ENCODE measurements at regions not wholly inside any gene's neighbourhood (a gene's known extent, or its start where the extent isn't known, plus 50 kb on each side); places are given as distances from the start of the nearest gene placed in this dataset.

GRCh38 chr4:107215222-107215621 is 179.1 kb upstream of the DKK2 start:
- Mint-ChIP-seq H3K4me3 (no peak overlapping the region), H3K27me3 (no peaks in the 10 kb centered on the region), H3K27ac (no peak overlapping the region), H3K36me3 (ENCODE audit: low read depth) (no peaks in the 10 kb centered on the region), H3K4me1 (no peaks in the 10 kb centered on the region), H3K9me3 (no peaks in the 10 kb centered on the region)
- no peak for DNase-seq
- POLR2A ChIA-PET: no interaction called here
- CTCF ChIA-PET: no interaction called here

GRCh38 chr4:107213880-107214279 is 177.8 kb upstream of the DKK2 start:
- ChIA-PET POLR2A (no interaction called here), CTCF (no interaction called here)
- Mint-ChIP-seq H3K9me3 (no peaks in the 10 kb centered on the region), H3K27ac (no peak overlapping the region), H3K36me3 (ENCODE audit: low read depth) (no peaks in the 10 kb centered on the region), H3K4me1 (no peaks in the 10 kb centered on the region), H3K4me3 (no peak overlapping the region), H3K27me3 (no peaks in the 10 kb centered on the region)
- DNase-seq: no peak

GRCh38 chr4:107213410-107213809 is 177.3 kb upstream of the DKK2 start:
- POLR2A ChIA-PET: no interaction called here
- no peaks in the 10 kb centered on the region for H3K4me1 Mint-ChIP-seq
- H3K9me3 Mint-ChIP-seq: no peaks in the 10 kb centered on the region
- DNase-seq: no peak
- H3K27ac Mint-ChIP-seq: no peak overlapping the region
- H3K27me3 Mint-ChIP-seq: no peaks in the 10 kb centered on the region
- H3K4me3 Mint-ChIP-seq: no peak overlapping the region
- no peaks in the 10 kb centered on the region for H3K36me3 Mint-ChIP-seq (ENCODE audit: low read depth)
- CTCF ChIA-PET: no interaction called here

GRCh38 chr4:107212565-107212964 is 176.5 kb upstream of the DKK2 start:
- Mint-ChIP-seq H3K27me3 (no peaks in the 10 kb centered on the region), H3K4me3 (no peak overlapping the region), H3K4me1 (no peaks in the 10 kb centered on the region), H3K36me3 (ENCODE audit: low read depth) (no peaks in the 10 kb centered on the region), H3K9me3 (no peaks in the 10 kb centered on the region), H3K27ac (no peak overlapping the region)
- POLR2A ChIA-PET: no interaction called here
- DNase-seq: no peak
- CTCF ChIA-PET: no interaction called here

GRCh38 chr4:107210450-107211239 is 174.5 kb upstream of the DKK2 start:
- H3K4me1 Mint-ChIP-seq: no peaks in the 10 kb centered on the region

GRCh38 chr4:107203733-107204132 is 167.6 kb upstream of the DKK2 start:
- H3K36me3 Mint-ChIP-seq (ENCODE audit: low read depth): no peaks in the 10 kb centered on the region
- no peak overlapping the region for H3K4me3 Mint-ChIP-seq
- no peaks in the 10 kb centered on the region for H3K27me3 Mint-ChIP-seq
- no peak overlapping the region for H3K27ac Mint-ChIP-seq
- no peaks in the 10 kb centered on the region for H3K4me1 Mint-ChIP-seq
- H3K9me3 Mint-ChIP-seq: no peaks in the 10 kb centered on the region
- CTCF ChIA-PET: no interaction called here
- no peak for DNase-seq
- POLR2A ChIA-PET: no interaction called here

More at GRCh38 chr4:107210450-107211239, 174.5 kb upstream of the DKK2 start:
- DNase-seq: no peak
- no peak overlapping the region for H3K4me3 Mint-ChIP-seq
- no peaks in the 10 kb centered on the region for H3K9me3 Mint-ChIP-seq
- ChIA-PET POLR2A (interaction anchor here (0.9 kb wide), 1 partner anchor 16 kb away, joined by 3 read pairs; no protein-coding TSS in a partner anchor), CTCF (no interaction called here)
- H3K27me3 Mint-ChIP-seq: no peaks in the 10 kb centered on the region
- no peak overlapping the region for H3K27ac Mint-ChIP-seq
- no peaks in the 10 kb centered on the region for H3K36me3 Mint-ChIP-seq (ENCODE audit: low read depth)

DNA sequence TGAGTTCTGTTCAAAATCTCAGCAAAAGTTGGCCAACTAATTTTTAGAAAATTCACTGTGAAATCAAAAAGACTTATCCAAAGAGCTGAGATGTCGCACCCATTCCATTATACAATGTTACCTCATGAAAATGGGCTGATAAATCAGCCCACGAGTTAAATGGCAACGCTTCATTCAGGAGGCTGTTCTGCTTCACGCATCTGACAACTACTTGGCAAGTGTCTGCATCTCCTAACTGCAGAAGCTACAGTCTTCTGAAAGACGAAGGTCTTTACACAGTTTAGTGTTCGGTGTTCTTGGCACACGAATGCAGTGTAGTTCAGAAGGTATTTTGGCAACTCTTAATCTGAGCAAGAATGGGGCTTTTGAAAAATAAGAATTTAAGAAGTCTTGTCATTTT is 166.6 kb upstream of the DKK2 start:
- DNase-seq: no peak
- Mint-ChIP-seq H3K27ac (no peak overlapping the region), H3K4me1 (no peaks in the 10 kb centered on the region), H3K36me3 (ENCODE audit: low read depth) (no peaks in the 10 kb centered on the region), H3K9me3 (no peaks in the 10 kb centered on the region), H3K4me3 (no peak overlapping the region), H3K27me3 (no peaks in the 10 kb centered on the region)
- CTCF ChIA-PET: no interaction called here
- POLR2A ChIA-PET: no interaction called here

DNA sequence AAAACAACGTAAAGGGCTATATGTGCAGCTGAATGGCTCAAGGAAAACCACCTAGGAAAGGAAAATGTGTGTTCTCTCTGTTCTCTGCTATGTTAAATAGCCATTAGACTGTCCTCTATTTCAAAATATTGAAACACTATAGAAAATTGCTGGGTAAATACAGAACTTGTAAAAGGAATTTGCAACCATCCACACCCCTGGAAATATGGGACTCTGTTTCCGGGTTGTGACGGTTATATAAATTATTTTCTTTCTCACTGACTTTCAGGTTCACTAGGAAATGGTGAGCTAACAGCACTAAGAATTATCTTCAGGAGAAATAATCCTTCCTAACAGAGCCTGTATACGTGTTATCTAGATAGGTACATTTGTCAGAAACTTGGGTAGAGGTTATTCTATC is 161.0 kb upstream of the DKK2 start:
- ChIA-PET CTCF (no interaction called here), POLR2A (no interaction called here)
- H3K27me3 Mint-ChIP-seq: no peaks in the 10 kb centered on the region
- no peaks in the 10 kb centered on the region for H3K36me3 Mint-ChIP-seq (ENCODE audit: low read depth)
- no peak for DNase-seq
- H3K9me3 Mint-ChIP-seq: no peaks in the 10 kb centered on the region
- no peak overlapping the region for H3K4me3 Mint-ChIP-seq
- H3K27ac Mint-ChIP-seq: no peak overlapping the region
- H3K4me1 Mint-ChIP-seq: no peaks in the 10 kb centered on the region

- ChIA-PET CTCF (no interaction called here), POLR2A (no interaction called here)
- no peaks in the 10 kb centered on the region for H3K9me3 Mint-ChIP-seq
Observed at GRCh38 chr4:107196312-107196711, 160.2 kb upstream of the DKK2 start.

DNA sequence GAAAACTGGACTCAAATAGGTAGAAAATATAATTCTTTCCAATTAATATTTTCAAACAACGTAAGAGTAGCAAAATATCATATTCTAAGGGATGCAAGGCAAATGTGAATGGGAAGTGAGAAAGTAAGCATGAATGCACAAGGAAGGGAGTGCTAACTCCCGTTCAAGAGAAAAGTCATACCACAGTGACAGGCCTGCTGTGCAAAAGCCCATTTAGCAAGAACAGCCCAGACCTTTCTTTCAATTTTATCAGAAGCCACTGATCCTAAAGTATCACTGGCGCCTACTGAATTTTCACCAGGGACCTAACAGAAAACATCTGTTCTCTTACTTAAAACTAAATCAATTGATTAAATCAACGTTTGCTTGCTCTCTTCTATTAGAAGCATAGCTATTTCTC is 157.9 kb upstream of the DKK2 start:
- Mint-ChIP-seq H3K27me3 (no peaks in the 10 kb centered on the region), H3K4me1 (no peaks in the 10 kb centered on the region), H3K9me3 (no peaks in the 10 kb centered on the region), H3K27ac (no peak overlapping the region), H3K4me3 (no peak overlapping the region), H3K36me3 (ENCODE audit: low read depth) (no peaks in the 10 kb centered on the region)
- no peak for DNase-seq
- ChIA-PET POLR2A (no interaction called here), CTCF (no interaction called here)

More at GRCh38 chr4:107196312-107196711, 160.2 kb upstream of the DKK2 start:
- H3K27me3 Mint-ChIP-seq: no peaks in the 10 kb centered on the region
- no peak overlapping the region for H3K4me3 Mint-ChIP-seq
- no peak for DNase-seq
- no peaks in the 10 kb centered on the region for H3K36me3 Mint-ChIP-seq (ENCODE audit: low read depth)
- H3K27ac Mint-ChIP-seq: no peak overlapping the region
- no peaks in the 10 kb centered on the region for H3K4me1 Mint-ChIP-seq

DNA sequence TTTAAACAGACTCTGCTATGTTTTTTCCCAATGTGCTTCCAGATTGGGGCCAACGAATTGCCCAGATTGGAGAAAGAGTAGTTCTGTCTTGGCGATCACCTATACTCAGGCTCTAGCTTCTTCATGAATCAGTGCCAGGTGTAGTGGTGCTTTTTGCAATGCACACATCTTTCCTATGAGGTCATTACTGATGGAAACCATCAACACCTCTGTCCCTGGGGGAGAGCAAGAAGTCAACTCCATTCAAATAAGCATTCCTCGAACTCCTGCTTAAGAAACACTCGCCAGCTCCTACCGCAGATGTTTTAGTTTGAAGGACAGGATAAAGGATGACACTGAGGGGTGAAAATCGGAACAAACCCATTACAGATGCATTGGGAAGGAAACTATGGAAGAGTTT is 156.5 kb upstream of the DKK2 start:
- CTCF ChIA-PET: no interaction called here
- no peaks in the 10 kb centered on the region for H3K9me3 Mint-ChIP-seq
- POLR2A ChIA-PET: no interaction called here
- no peaks in the 10 kb centered on the region for H3K4me1 Mint-ChIP-seq
- no peaks in the 10 kb centered on the region for H3K36me3 Mint-ChIP-seq (ENCODE audit: low read depth)
- H3K27me3 Mint-ChIP-seq: no peaks in the 10 kb centered on the region
- no peak overlapping the region for H3K27ac Mint-ChIP-seq
- no peak for DNase-seq
- no peak overlapping the region for H3K4me3 Mint-ChIP-seq

DNA sequence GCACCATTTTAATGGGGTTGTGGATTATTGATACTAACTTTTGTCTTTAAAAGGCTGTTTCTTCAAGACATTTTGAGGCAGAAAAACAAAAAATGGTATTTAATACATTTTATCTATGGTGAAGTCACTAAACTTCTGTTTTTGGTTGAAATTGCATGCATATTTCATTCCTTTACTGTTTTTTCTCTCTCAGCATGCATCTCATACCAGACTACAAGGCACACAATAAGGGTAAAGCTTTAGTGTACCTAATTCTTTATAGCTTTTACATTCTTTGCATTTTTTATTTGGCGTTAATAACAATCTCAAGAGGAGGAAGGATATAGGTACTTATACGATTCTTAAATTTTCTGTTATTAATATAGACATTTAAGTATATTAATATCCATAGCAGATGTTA is 151.0 kb upstream of the DKK2 start:
- Mint-ChIP-seq H3K36me3 (ENCODE audit: low read depth) (no peaks in the 10 kb centered on the region), H3K9me3 (no peaks in the 10 kb centered on the region), H3K4me1 (no peaks in the 10 kb centered on the region), H3K4me3 (no peak overlapping the region), H3K27ac (no peak overlapping the region), H3K27me3 (no peaks in the 10 kb centered on the region)
- POLR2A ChIA-PET: no interaction called here
- CTCF ChIA-PET: no interaction called here
- no peak for DNase-seq

DNA sequence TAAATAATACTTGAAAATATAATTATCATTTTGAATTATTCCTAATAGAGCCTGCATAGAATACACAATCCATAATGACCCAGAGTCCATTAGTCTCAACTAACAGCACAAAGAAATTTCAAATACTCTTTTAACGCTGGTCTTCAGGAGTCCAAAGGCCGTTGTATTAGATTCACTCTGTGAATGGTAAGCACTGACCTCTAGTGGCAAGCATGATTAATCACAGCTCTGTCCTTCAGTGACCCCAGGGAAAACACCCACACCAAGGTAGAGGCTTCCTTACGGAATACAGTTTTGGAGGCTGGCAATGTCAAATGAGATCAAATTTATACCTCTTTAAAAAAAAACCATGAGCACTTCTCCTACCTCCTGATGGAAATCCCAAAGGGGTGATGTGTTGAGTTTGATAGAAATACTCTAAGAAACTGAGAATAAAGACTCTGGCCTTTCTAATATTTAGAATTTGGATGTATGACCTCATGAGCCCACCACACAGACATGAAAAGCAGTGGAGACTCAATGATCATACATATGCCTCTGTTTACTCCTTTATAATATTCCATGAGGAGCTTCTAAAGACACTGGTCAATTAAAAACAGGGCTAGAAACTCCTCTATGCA is 147.2 kb upstream of the DKK2 start:
- no peaks in the 10 kb centered on the region for H3K36me3 Mint-ChIP-seq (ENCODE audit: low read depth)
- CTCF ChIA-PET: interaction anchor here (1.7 kb wide), 1 partner anchor 8 kb away, joined by 4 read pairs; no protein-coding TSS in a partner anchor
- H3K4me3 Mint-ChIP-seq: no peak overlapping the region
- H3K4me1 Mint-ChIP-seq: no peaks in the 10 kb centered on the region
- H3K9me3 Mint-ChIP-seq: no peaks in the 10 kb centered on the region
- POLR2A ChIA-PET: no interaction called here
- H3K27me3 Mint-ChIP-seq: no peaks in the 10 kb centered on the region
- no peak overlapping the region for H3K27ac Mint-ChIP-seq
- no peak for DNase-seq

- Mint-ChIP-seq H3K4me1 (no peaks in the 10 kb centered on the region), H3K36me3 (ENCODE audit: low read depth) (no peaks in the 10 kb centered on the region), H3K27ac (no peak overlapping the region), H3K9me3 (no peaks in the 10 kb centered on the region), H3K4me3 (no peak overlapping the region), H3K27me3 (no peaks in the 10 kb centered on the region)
- DNase-seq: no peak
- ChIA-PET POLR2A (no interaction called here), CTCF (interaction anchor here (0.8 to 1.7 kb wide), 2 partner anchors 9 to 198 kb away, joined by 3 to 4 read pairs; no protein-coding TSS in a partner anchor)
Observed at GRCh38 chr4:107182347-107182746, 146.2 kb upstream of the DKK2 start.

Data from activated CD4-positive, alpha-beta memory T cell treated with anti-CD3 and anti-CD28 coated beads, Interleukin-2, amount 10 ng/mL, durations not matched to agents 7 days and 5 days (primary cell).